Lung (tissue), 11 donors: ENCODE measurements at regions not wholly inside any gene's neighbourhood (a gene's known extent, or its start where the extent isn't known, plus 50 kb on each side); places are given as distances from the start of the nearest gene placed in this dataset.

Experiments
- ATAC-seq: fragments of 200-7000 bp; cut with Tn5 transposase; one replicate; pipeline ENCODE4 v1.9.1; 2020; ENCODE audit warnings: moderate number of reproducible peaks; ENCODE audit not compliant: insufficient read depth, low FRiP score
- DNase-seq, 3 donors: peaks; one replicate each; pipeline ENCODE4 v3.0.0-alpha.2; 2013 to 2017
- H3K27ac ChIP-seq, 2 donors: one replicate each; pipeline ENCODE4 v1.5.1; 2013; ENCODE audit warnings: mild to moderate bottlenecking in 2 of 2, moderate library complexity in 2 of 2, control low read depth in 1 of 2, inconsistent platforms in 1 of 2, low read depth in 1 of 2, low read length in 1 of 2
- H3K27me3 ChIP-seq, 3 donors: one replicate each; pipeline ENCODE4 v1.5.1; 2013; ENCODE audit warnings: low read length in 2 of 3; ENCODE audit not compliant: control insufficient read depth in 3 of 3, insufficient read depth in 3 of 3
- H3K36me3 ChIP-seq, 4 donors: one replicate each; pipeline ENCODE4 v1.5.1; 2013; ENCODE audit warnings: low read length in 4 of 4, mild to moderate bottlenecking in 1 of 4, moderate library complexity in 1 of 4; ENCODE audit not compliant: control insufficient read depth in 4 of 4, insufficient read depth in 4 of 4
- H3K4me1 ChIP-seq, 5 donors: one replicate each; pipeline ENCODE4 v1.5.1; 2013; ENCODE audit warnings: low read length in 5 of 5, mild to moderate bottlenecking in 2 of 5, moderate library complexity in 1 of 5; ENCODE audit not compliant: control insufficient read depth in 5 of 5, insufficient read depth in 5 of 5
- H3K4me3 ChIP-seq: one replicate; pipeline ENCODE4 v1.5.1; 2013; ENCODE audit warnings: mild to moderate bottlenecking, control low read depth, moderate library complexity
- H3K9ac ChIP-seq, 2 donors: one replicate each; pipeline ENCODE4 v1.5.1; 2013; ENCODE audit warnings: low read length in 2 of 2, control low read depth in 1 of 2; ENCODE audit not compliant: insufficient read depth in 1 of 2
- H3K9me3 ChIP-seq, 4 donors: one replicate each; pipeline ENCODE4 v1.5.1; 2013; ENCODE audit warnings: low read length in 3 of 4, mild to moderate bottlenecking in 1 of 4, moderate library complexity in 1 of 4; ENCODE audit not compliant: control insufficient read depth in 4 of 4, insufficient read depth in 3 of 4
- WGBS, 2 donors: extraction: QIAGEN DNeasy Blood & Tissue Kit; methylation state at CpG; one replicate each; pipeline ENCODE4 v1.1.7; 2013; 5-methylcytosine and 5-hydroxymethylcytosine counted together
- TF ChIP-seq, protein P1 (sequence below): IDR thresholded peaks from 2 replicates; pipeline ENCODE4 v1.5.1; 2012; ENCODE audit warnings: mild to moderate bottlenecking; ENCODE audit errors: control extremely low read depth, extremely low read depth
- donor health status: control.
- donor health status: control.
- donor health status: Bipolar disorder and iron deficiency.
- donor health status: healthy.
- donor health status: DM: yes; HTN: yes; CAD: no.

DNA sequence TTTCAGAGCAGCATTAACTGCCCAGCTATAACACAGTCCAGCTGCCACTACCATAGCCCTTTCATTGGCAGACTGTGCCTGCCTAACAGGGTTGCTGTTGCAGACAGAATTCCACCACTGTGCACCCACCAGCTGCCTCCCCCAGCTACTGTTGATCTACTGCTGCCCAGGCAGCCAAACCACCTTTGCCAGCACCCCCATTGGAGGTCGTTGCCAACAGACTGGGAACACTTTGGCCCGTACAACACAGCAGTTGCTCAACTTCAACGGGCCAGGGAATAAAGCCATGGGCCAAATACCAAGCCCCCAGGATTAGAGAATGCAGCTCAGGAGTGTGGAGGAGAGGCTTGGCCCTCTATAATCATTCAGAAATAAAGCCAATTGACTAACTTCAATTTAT is 473.6 kb downstream of the CDH11 start:
- ATAC-seq, result no peak
- H3K27me3 ChIP-seq, result no peaks in the 10 kb centered on the region
- H3K36me3 ChIP-seq, result no peaks in the 10 kb centered on the region
- H3K4me3 ChIP-seq, result no peak overlapping the region
- 57 to 72% methylated on average over 3 of the region's 3 CpGs for WGBS, 2 donors
- no peak overlapping the region for H3K9ac ChIP-seq
- no peak overlapping the region for H3K27ac ChIP-seq
- no peaks in the 10 kb centered on the region for H3K9me3 ChIP-seq
- H3K4me1 ChIP-seq, result no peaks in the 10 kb centered on the region
- TF ChIP-seq, protein P1, sequence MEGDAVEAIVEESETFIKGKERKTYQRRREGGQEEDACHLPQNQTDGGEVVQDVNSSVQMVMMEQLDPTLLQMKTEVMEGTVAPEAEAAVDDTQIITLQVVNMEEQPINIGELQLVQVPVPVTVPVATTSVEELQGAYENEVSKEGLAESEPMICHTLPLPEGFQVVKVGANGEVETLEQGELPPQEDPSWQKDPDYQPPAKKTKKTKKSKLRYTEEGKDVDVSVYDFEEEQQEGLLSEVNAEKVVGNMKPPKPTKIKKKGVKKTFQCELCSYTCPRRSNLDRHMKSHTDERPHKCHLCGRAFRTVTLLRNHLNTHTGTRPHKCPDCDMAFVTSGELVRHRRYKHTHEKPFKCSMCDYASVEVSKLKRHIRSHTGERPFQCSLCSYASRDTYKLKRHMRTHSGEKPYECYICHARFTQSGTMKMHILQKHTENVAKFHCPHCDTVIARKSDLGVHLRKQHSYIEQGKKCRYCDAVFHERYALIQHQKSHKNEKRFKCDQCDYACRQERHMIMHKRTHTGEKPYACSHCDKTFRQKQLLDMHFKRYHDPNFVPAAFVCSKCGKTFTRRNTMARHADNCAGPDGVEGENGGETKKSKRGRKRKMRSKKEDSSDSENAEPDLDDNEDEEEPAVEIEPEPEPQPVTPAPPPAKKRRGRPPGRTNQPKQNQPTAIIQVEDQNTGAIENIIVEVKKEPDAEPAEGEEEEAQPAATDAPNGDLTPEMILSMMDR, result no peak
- no peak for DNase-seq

DNA sequence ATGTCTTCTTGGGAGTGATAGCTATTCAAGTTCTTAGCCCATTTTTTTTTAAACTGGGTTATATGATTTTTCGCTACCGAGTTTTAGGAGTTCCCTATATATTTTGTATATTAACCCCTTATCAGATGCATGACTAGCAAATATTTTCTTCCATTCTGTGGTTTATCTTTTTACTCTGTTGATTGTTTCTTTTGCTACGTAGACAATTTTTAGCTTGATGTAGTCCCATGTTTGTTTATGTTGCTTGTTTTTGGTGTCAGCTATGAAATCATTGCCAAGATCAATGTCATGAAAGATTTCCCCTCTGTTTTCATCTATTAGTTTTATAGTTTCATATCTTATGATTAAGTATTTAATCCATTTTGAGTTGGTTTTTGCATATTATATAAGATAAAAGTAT is 480.5 kb downstream of the CDH11 start:
- Histone ChIP-seq H3K9me3 (no peaks in the 10 kb centered on the region), H3K4me3 (no peak overlapping the region), H3K4me1 (peaks cover 0 to 7% (median 0%) of the 10 kb centered on the region in 5 donors), H3K27me3 (no peaks in the 10 kb centered on the region), H3K36me3 (no peaks in the 10 kb centered on the region), H3K27ac (no peak overlapping the region), H3K9ac (no peak overlapping the region)
- TF ChIP-seq, protein P1, result no peak
- no peak for DNase-seq
- 94 to 95% methylated on average over 3 of the region's 3 CpGs for WGBS, 2 donors
- no peak for ATAC-seq

DNA sequence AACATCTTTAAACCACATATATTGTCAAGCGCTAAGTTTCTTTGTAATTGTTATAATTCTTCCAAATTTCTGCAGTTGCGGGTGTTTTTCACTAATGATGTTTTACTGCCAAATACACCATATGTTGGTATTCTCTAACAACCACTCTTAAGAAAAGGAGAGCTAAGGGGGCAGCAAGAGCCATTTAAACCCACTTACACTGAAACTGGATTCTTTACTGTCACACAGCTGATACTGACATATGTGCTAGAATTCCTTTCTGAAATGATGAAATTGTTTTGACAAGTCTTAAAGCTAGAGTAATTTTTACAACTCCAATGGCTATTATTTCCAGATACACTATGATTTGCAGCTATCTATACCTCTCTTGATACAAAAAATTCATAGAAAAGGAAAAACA is 483.1 kb downstream of the CDH11 start:
- Histone ChIP-seq H3K9ac (no peak overlapping the region), H3K27ac (no peak overlapping the region), H3K9me3 (no peaks in the 10 kb centered on the region), H3K4me1 (peaks cover 0 to 7% (median 0%) of the 10 kb centered on the region in 5 donors), H3K4me3 (no peak overlapping the region), H3K27me3 (no peaks in the 10 kb centered on the region), H3K36me3 (no peaks in the 10 kb centered on the region)
- DNase-seq (peak in 2 of 3 donors; percentile 61 to 67), ATAC-seq (no peak)
- WGBS, 2 donors, result 85 to 86% methylated on average over 2 of the region's 2 CpGs
- TF ChIP-seq, protein P1, result no peak

DNA sequence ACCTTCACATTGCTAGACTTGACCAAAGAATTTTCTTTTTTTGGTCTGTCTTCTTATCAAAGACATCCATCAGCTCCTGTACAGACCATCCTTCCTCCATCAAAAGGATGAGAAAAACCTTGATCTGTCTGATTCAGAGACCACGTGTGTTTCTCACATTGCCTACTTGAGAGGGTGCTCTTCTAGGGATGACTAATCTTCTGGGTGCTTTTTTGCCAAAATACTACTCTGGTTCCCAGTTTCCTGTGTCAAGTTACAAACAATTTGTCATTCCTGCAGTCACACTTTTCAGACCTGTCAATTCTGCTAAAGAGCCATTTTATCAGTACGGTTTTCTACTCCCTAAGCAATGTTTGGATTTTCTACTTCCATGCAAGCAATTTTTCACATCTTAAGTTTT is 492.2 kb downstream of the CDH11 start:
- H3K27ac ChIP-seq, result no peak overlapping the region
- H3K4me3 ChIP-seq, result no peak overlapping the region
- TF ChIP-seq, protein P1, result no peak
- no peaks in the 10 kb centered on the region for H3K4me1 ChIP-seq
- DNase-seq, result no peak
- no peaks in the 10 kb centered on the region for H3K9me3 ChIP-seq
- H3K36me3 ChIP-seq, result no peaks in the 10 kb centered on the region
- no peaks in the 10 kb centered on the region for H3K27me3 ChIP-seq
- no peak for ATAC-seq
- 58 to 77% methylated on average over 2 of the region's 2 CpGs for WGBS, 2 donors
- H3K9ac ChIP-seq, result no peak overlapping the region
